ENCODE measurements at regions not wholly inside any gene's neighbourhood (a gene's known extent, or its start where the extent isn't known, plus 50 kb on each side); places are given as distances from the start of the nearest gene placed in this dataset.
"Not testable (repeated sequence)": the region's sequence is repeated elsewhere in the genome, so short reads cannot be mapped to it uniquely, and the experiment has no call there.

DNA sequence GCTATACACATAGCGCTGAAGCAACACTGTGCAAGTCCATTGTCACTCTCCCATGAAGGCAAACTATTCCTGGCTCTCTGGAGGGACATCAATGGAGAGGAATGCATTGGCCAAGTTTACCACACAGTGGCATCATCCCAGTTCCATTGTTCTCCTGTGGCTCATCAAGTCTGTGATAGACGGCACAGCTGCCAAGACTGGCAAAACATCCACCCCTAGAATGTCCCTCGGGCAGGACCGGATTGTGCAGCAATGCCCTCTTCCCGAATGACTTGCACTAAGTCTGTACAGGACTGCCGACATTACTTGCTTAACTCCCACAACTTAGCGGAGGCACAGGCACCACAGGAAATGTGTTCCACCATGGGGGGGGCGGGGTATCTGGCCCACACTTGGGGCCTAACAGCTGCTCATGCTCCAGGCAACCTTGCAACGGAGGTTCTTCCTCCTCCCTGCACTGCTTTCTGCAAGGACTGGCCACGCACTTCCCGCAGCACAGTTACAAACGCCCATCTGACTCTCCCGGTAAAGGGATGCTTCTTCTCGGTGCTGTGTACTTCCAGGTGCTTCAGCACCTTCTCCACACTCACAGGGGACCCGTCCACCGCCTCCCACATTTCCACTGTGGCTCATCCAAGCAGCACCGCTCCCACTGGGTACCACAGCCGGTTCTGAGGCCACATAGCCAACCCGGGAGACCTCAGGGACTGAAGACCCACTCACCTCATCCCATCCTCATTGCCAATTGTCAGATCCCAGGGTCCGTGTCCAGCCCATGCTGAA, 1309.6 kb upstream of the RAG2 start:
- no peaks in the 10 kb centered on the region for H3K36me3 Mint-ChIP-seq
- no peak overlapping the region for H3K27ac Mint-ChIP-seq
- H3K9me3 Mint-ChIP-seq, result no peaks in the 10 kb centered on the region
- no peak for DNase-seq (ENCODE audit: extremely low spot score, unreplicated experiment)
- no peak overlapping the region for H3K4me3 Mint-ChIP-seq
- TF ChIP-seq, protein P1, sequence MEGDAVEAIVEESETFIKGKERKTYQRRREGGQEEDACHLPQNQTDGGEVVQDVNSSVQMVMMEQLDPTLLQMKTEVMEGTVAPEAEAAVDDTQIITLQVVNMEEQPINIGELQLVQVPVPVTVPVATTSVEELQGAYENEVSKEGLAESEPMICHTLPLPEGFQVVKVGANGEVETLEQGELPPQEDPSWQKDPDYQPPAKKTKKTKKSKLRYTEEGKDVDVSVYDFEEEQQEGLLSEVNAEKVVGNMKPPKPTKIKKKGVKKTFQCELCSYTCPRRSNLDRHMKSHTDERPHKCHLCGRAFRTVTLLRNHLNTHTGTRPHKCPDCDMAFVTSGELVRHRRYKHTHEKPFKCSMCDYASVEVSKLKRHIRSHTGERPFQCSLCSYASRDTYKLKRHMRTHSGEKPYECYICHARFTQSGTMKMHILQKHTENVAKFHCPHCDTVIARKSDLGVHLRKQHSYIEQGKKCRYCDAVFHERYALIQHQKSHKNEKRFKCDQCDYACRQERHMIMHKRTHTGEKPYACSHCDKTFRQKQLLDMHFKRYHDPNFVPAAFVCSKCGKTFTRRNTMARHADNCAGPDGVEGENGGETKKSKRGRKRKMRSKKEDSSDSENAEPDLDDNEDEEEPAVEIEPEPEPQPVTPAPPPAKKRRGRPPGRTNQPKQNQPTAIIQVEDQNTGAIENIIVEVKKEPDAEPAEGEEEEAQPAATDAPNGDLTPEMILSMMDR (conservative IDR thresholded peaks at IDR 0.05), result no peak
- no peaks in the 10 kb centered on the region for H3K27me3 Mint-ChIP-seq
- no peaks in the 10 kb centered on the region for H3K4me1 Mint-ChIP-seq (ENCODE audit: unreplicated experiment)

DNA sequence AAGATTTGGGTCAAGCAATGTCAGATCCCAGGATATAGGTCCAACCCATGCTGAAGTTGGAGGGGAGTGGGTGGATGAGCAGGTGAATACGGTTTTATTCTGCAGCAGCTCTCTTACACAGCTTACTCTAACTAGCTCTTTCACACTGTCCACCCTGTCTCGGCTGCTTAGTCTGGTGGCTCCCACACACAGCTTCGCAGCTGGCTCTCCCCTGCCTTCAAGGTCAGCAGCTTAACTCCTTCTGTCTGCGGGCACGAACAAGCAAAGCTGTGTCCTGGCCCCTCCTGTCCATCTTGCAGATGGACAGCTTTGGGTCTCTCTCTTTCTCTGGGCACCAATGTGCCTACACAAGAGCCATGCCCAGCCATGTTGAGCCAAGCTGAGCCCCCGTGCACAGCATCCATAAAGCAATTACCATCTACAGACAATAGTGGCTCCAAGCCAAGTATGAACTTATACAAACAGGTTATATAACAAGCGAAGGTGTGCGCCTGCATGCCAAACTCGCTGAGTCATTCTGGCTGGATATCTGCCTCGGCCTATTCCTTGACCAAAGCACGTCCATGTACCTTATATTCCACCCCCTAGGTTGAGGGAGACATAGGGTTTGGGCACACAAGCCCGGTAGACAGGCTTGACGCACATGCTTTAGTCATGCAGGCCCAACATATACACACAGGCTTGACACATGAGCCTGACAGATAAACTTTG, 1307.8 kb upstream of the RAG2 start:
- no peaks in the 10 kb centered on the region for H3K27me3 Mint-ChIP-seq
- H3K9me3 Mint-ChIP-seq, result no peaks in the 10 kb centered on the region
- H3K4me1 Mint-ChIP-seq (ENCODE audit: unreplicated experiment), result no peaks in the 10 kb centered on the region
- TF ChIP-seq, protein P1 (conservative IDR thresholded peaks at IDR 0.05), result no peak
- no peak overlapping the region for H3K4me3 Mint-ChIP-seq
- no peaks in the 10 kb centered on the region for H3K36me3 Mint-ChIP-seq
- H3K27ac Mint-ChIP-seq, result no peak overlapping the region
- no peak for DNase-seq (ENCODE audit: extremely low spot score, unreplicated experiment)

DNA sequence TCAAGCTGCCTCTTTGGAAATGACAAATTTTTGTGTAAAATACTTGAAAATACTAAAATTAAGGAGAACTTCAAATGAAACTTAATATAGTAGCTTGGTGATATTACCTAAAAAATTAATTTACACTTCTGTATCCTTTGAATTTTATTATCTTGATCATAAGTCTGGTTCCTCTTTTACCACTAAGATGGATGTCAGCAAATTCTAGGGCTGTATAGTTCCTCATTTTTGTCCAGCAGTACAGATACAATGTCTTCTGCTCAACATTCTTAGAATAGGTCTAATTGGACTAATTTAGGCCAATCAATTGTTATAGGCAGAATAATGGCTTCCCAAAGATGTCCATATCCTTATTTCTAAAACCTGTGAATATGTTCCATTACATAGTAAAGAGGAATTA, 1298.0 kb upstream of the RAG2 start:
- Mint-ChIP-seq H3K27me3 (no peaks in the 10 kb centered on the region), H3K4me3 (no peak overlapping the region), H3K36me3 (no peaks in the 10 kb centered on the region), H3K9me3 (peaks cover 6% of the 10 kb centered on the region), H3K4me1 (ENCODE audit: unreplicated experiment) (no peaks in the 10 kb centered on the region), H3K27ac (no peak overlapping the region)
- DNase-seq (ENCODE audit: extremely low spot score, unreplicated experiment), result no peak
- TF ChIP-seq, protein P1 (conservative IDR thresholded peaks at IDR 0.05), result no peak

DNA sequence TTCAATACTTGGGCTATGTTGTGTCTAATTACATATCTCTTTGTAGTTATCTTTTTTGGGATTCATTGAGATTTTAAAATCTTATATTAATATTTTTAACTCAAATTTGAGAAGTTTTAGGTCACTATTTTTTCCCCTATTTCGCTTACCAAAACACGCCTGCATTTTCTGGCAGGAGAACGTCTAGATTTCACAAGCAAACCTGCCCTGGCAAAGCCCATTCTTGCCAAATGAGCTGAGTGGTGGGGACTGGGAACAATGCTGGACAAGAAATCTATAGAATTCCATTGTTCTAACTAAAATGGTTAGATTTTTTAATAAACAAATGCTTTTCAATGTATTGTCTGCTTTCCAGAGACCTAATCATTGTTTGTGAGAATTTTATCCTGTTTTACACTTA, 1283.7 kb upstream of the RAG2 start:
- H3K4me1 Mint-ChIP-seq (ENCODE audit: unreplicated experiment), result no peaks in the 10 kb centered on the region
- TF ChIP-seq, protein P1 (conservative IDR thresholded peaks at IDR 0.05), result no peak
- no peaks in the 10 kb centered on the region for H3K36me3 Mint-ChIP-seq
- peaks cover 3% of the 10 kb centered on the region for H3K9me3 Mint-ChIP-seq
- DNase-seq (ENCODE audit: extremely low spot score, unreplicated experiment), result no peak
- H3K4me3 Mint-ChIP-seq, result no peak overlapping the region
- H3K27me3 Mint-ChIP-seq, result no peaks in the 10 kb centered on the region
- H3K27ac Mint-ChIP-seq, result no peak overlapping the region

DNA sequence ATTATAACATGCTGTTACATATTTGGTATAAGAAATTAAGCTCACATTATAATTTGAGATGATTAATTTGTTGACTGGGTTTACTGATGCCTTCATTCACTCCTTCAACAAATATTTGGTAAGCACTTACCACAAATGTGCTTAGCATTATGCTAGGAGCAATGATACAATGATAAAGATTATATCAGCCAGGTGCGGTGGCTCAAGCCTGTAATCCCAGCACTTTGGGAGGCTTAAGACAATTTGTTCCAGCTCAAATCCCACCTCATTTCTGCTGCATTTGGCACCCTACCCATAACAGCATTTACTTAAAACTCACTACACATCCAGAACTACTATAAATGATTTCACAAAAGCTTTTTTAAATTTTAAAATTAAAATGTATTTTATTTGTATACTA, 1263.6 kb upstream of the RAG2 start:
- Mint-ChIP-seq H3K27me3 (no peaks in the 10 kb centered on the region), H3K36me3 (no peaks in the 10 kb centered on the region), H3K9me3 (no peaks in the 10 kb centered on the region), H3K27ac (no peak overlapping the region), H3K4me1 (ENCODE audit: unreplicated experiment) (peaks cover 7% of the 10 kb centered on the region), H3K4me3 (no peak overlapping the region)
- DNase-seq (ENCODE audit: extremely low spot score, unreplicated experiment), result no peak
- TF ChIP-seq, protein P1 (conservative IDR thresholded peaks at IDR 0.05), result no peak

DNA sequence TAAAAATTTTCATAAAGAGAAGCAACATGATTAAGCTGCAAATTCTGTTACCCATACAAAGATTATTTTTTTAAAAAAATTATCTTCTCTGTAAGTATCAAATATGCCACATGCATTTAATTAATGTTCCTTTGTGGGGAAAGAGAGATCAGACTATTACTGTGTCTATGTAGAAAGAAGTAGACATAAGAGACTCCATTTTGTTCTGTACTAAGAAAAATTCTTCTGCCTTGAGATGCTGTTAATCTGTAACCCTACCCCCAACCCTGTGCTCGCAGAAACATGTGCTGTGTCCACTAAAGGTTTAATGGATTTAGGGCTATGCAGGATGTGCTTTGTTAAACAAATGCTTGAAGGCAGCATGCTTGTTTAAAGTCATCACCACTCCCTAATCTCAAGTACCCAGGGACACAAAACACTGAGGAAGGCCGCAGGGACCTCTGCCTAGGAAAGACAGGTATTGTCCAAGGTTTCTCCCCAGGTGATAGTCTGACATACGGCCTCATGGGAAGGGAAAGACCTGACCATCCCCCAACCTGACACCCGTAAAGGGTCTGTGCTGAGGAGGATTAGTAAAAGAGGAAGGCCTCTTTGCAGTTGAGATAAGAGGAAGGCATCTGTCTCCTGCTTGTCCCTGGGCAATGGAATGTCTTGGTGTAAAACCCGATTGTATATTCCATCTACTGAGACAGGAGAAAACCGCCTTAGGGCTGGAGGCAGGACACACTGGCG, 1260.9 kb upstream of the RAG2 start:
- not testable (repeated sequence) for H3K36me3 Mint-ChIP-seq; DNase-seq (ENCODE audit: extremely low spot score, unreplicated experiment); H3K4me3 Mint-ChIP-seq; H3K27me3 Mint-ChIP-seq; H3K27ac Mint-ChIP-seq; H3K4me1 Mint-ChIP-seq (ENCODE audit: unreplicated experiment); H3K9me3 Mint-ChIP-seq
